ENCODE measurements at regions not wholly inside any gene's neighbourhood (a gene's known extent, or its start where the extent isn't known, plus 50 kb on each side); places are given as distances from the start of the nearest gene placed in this dataset.

GRCh38 chr3:31241533-31241932, 291.2 kb upstream of the STT3B start:
- in situ Hi-C loops (cut with HindIII; ENCODE audit: extremely low pct_ligation_motif_present, low pct_unique_long_range_greater_than_20kb) (no loop called here), intact Hi-C loops (cut with micrococcal nuclease; ENCODE audit: unreplicated experiment) (no loop called here)
- H3K36me3 ChIP-seq (replicated peaks in 1 of 2; ENCODE audit: control insufficient read depth in 1 of 2, insufficient read depth in 2 of 2, low read length in 2 of 2) = no peaks in the 10 kb centered on the region
- ATAC-seq (no peak), DNase-seq (ENCODE audit: low spot score) (no peak), FAIRE-seq (no peak)
- no peaks in the 10 kb centered on the region for H3K79me2 ChIP-seq (ENCODE audit: insufficient read depth, low read length)
- H4K20me1 ChIP-seq (ENCODE audit: insufficient read depth, low read length) = no peaks in the 10 kb centered on the region
- H3K9ac ChIP-seq (ENCODE audit: insufficient read depth, low read depth, low read length) = no peak overlapping the region
- H3K27ac ChIP-seq (ENCODE audit: extremely low read length, insufficient read depth, low read length) = no peak overlapping the region
- no TSS peak for BruUV-seq (replicated peaks)
- ChIA-PET POLR2A (no interaction called here), CTCF (ENCODE audit: low intra/inter-chr PET ratio, low total read pairs) (no interaction called here)
- no peaks in the 10 kb centered on the region for H3K4me1 ChIP-seq (ENCODE audit: insufficient read depth, low read length)
- H3K4me2 ChIP-seq (ENCODE audit: low read depth, low read length) = no peak overlapping the region
- no peak overlapping the region for H2AFZ ChIP-seq (ENCODE audit: low read length)
- no peaks in the 10 kb centered on the region for H3K9me3 ChIP-seq (ENCODE audit: low read length)
- no peak overlapping the region for H3K4me3 ChIP-seq (replicated peaks in 1 of 3; ENCODE audit: insufficient read depth in 1 of 3, low read depth in 2 of 3, low read length in 3 of 3)
- no peaks in the 10 kb centered on the region for H3K27me3 ChIP-seq (ENCODE audit: control insufficient read depth in 1 of 2, insufficient read depth in 2 of 2, low read length in 2 of 2)
- WGBS (ENCODE audit: low lambda C conversion rate) = 73% methylated on average over 1 of the region's 3 CpGs
- TF ChIP-seq ZNF33A (CRISPR knock-in tag; IDR thresholded peaks at IDR 0.05; ENCODE audit: borderline replicate concordance) (no peak), ISX (CRISPR knock-in tag; conservative IDR thresholded peaks at IDR 0.05) (no peak), GLI4 (CRISPR knock-in tag; IDR thresholded peaks at IDR 0.05; ENCODE audit: borderline replicate concordance) (no peak), TBL1XR1 (IDR thresholded peaks at IDR 0.05; ENCODE audit: borderline replicate concordance, low read length, partially characterized antibody) (no peak), SIN3B (IDR thresholded peaks at IDR 0.05; ENCODE audit: low read length) (no peak), ZNF10 (CRISPR knock-in tag; IDR thresholded peaks at IDR 0.05; ENCODE audit: borderline replicate concordance, low read depth) (no peak), FOXK2 (IDR thresholded peaks at IDR 0.05) (no peak), FOSL2 (CRISPR knock-in tag; IDR thresholded peaks at IDR 0.05) (no peak), SP5 (CRISPR knock-in tag; IDR thresholded peaks at IDR 0.05; ENCODE audit: borderline replicate concordance, low read depth) (no peak)

GRCh38 chr3:31242026-31242960, 290.4 kb upstream of the STT3B start:
- no peak overlapping the region for H3K9ac ChIP-seq (ENCODE audit: insufficient read depth, low read depth, low read length)
- no peaks in the 10 kb centered on the region for H4K20me1 ChIP-seq (ENCODE audit: insufficient read depth, low read length)
- 87% methylated on average over 3 of the region's 3 CpGs for WGBS (ENCODE audit: low lambda C conversion rate)
- no peaks in the 10 kb centered on the region for H3K79me2 ChIP-seq (ENCODE audit: insufficient read depth, low read length)
- in situ Hi-C loops (cut with HindIII; ENCODE audit: extremely low pct_ligation_motif_present, low pct_unique_long_range_greater_than_20kb) = no loop called here
- no peak overlapping the region for H2AFZ ChIP-seq (ENCODE audit: low read length)
- POLR2A ChIA-PET = no interaction called here
- ATAC-seq (no peak), FAIRE-seq (no peak), DNase-seq (ENCODE audit: low spot score) (no peak)
- CTCF ChIA-PET (ENCODE audit: low intra/inter-chr PET ratio, low total read pairs) = no interaction called here
- no peak overlapping the region for H3K27ac ChIP-seq (ENCODE audit: extremely low read length, insufficient read depth, low read length)
- TF ChIP-seq TBL1XR1 (IDR thresholded peaks at IDR 0.05; ENCODE audit: borderline replicate concordance, low read length, partially characterized antibody) (no peak), ZFP82 (CRISPR knock-in tag; IDR thresholded peaks at IDR 0.05; ENCODE audit: borderline replicate concordance) (no peak)
- H3K9me3 ChIP-seq (ENCODE audit: low read length) = no peaks in the 10 kb centered on the region
- no peaks in the 10 kb centered on the region for H3K27me3 ChIP-seq (ENCODE audit: control insufficient read depth in 1 of 2, insufficient read depth in 2 of 2, low read length in 2 of 2)
- intact Hi-C loops (cut with micrococcal nuclease; ENCODE audit: unreplicated experiment) = no loop called here
- BruUV-seq (replicated peaks) = no TSS peak
- no peaks in the 10 kb centered on the region for H3K4me1 ChIP-seq (ENCODE audit: insufficient read depth, low read length)
- H3K36me3 ChIP-seq (replicated peaks in 1 of 2; ENCODE audit: control insufficient read depth in 1 of 2, insufficient read depth in 2 of 2, low read length in 2 of 2) = no peaks in the 10 kb centered on the region
- no peak overlapping the region for H3K4me2 ChIP-seq (ENCODE audit: low read depth, low read length)
- H3K4me3 ChIP-seq (replicated peaks in 1 of 3; ENCODE audit: insufficient read depth in 1 of 3, low read depth in 2 of 3, low read length in 3 of 3) = no peak overlapping the region

Measured in HepG2 (cell line).